Hepatocyte (in vitro differentiated cells): ENCODE measurements at regions not wholly inside any gene's neighbourhood (a gene's known extent, or its start where the extent isn't known, plus 50 kb on each side); places are given as distances from the start of the nearest gene placed in this dataset.

Experiments
- DNase-seq: peaks from one replicate; pipeline ENCODE4 v3.0.0-alpha.2; 2016; ENCODE audit warnings: low spot score
- H2AFZ ChIP-seq: fragments of 200-600 bp; sonication (generic); 2 replicates; pipeline ENCODE4 v1.6.0; 2016; ENCODE audit warnings: antibody characterized with exemption, mild to moderate bottlenecking
- H3K27ac ChIP-seq: fragments of 200-600 bp; sonication (generic); 2 replicates; pipeline ENCODE4 v1.5.1; 2016; ENCODE audit warnings: mild to moderate bottlenecking
- H3K27me3 ChIP-seq: fragments of 200-600 bp; sonication (generic); 2 replicates; pipeline ENCODE4 v1.6.1; 2016
- H3K36me3 ChIP-seq: fragments of 200-600 bp; sonication (generic); replicated peaks from 2 replicates; pipeline ENCODE4 v1.5.1; 2016; ENCODE audit warnings: low read depth; ENCODE audit not compliant: insufficient read depth
- H3K4me1 ChIP-seq: fragments of 200-600 bp; sonication (generic); 2 replicates; pipeline ENCODE4 v1.5.1; 2016; ENCODE audit warnings: mild to moderate bottlenecking, moderate library complexity; ENCODE audit not compliant: insufficient read depth
- H3K4me2 ChIP-seq: fragments of 200-600 bp; sonication (generic); 2 replicates; pipeline ENCODE4 v1.6.0; 2016
- H3K4me3 ChIP-seq: fragments of 200-600 bp; sonication (generic); 2 replicates; pipeline ENCODE4 v1.5.1; 2016; ENCODE audit warnings: mild to moderate bottlenecking
- H3K79me2 ChIP-seq: fragments of 200-600 bp; sonication (generic); 2 replicates; pipeline ENCODE4 v1.6.0; 2017; ENCODE audit warnings: mild to moderate bottlenecking
- H3K9me2 ChIP-seq: fragments of 200-600 bp; sonication (generic); replicated peaks from 2 replicates; pipeline ENCODE4 v1.6.0; 2017; ENCODE audit warnings: mild to moderate bottlenecking; ENCODE audit not compliant: insufficient read depth
- H3K9me3 ChIP-seq: fragments of 200-600 bp; sonication (generic); 2 replicates; pipeline ENCODE4 v1.5.1; 2016; ENCODE audit warnings: low read depth, mild to moderate bottlenecking
- H4K20me1 ChIP-seq: fragments of 200-600 bp; sonication (generic); 2 replicates; pipeline ENCODE4 v1.6.0; 2016; ENCODE audit warnings: mild to moderate bottlenecking; ENCODE audit not compliant: insufficient read depth, poor library complexity, severe bottlenecking
- CTCF ChIP-seq: fragments of 200-600 bp; sonication (generic); IDR thresholded peaks from 2 replicates; pipeline ENCODE4 v1.5.1; 2016; ENCODE audit warnings: antibody characterized with exemption, mild to moderate bottlenecking; ENCODE audit not compliant: poor library complexity
- EZH2 ChIP-seq: fragments of 200-600 bp; sonication (generic); IDR thresholded peaks from 2 replicates; pipeline ENCODE4 v1.6.1; 2016; ENCODE audit warnings: antibody characterized with exemption, mild to moderate bottlenecking, borderline replicate concordance
- EZH2phosphoT487 ChIP-seq: fragments of 200-600 bp; sonication (generic); IDR thresholded peaks from one replicate; pipeline ENCODE4 v1.6.1; 2018; ENCODE audit warnings: antibody characterized with exemption, mild to moderate bottlenecking, low read depth, moderate library complexity; ENCODE audit not compliant: unreplicated experiment, severe bottlenecking
- WGBS: methylation state at CpG from one replicate; pipeline ENCODE4 v1.1.6; 2016; ENCODE audit warnings: low lambda C conversion rate; ENCODE audit errors: missing lambda C conversion rate; 5-methylcytosine and 5-hydroxymethylcytosine counted together

GRCh38 chr5:3845230-3845629, 249.6 kb downstream of the IRX1 start:
- Histone ChIP-seq H3K36me3 (no peaks in the 10 kb centered on the region), H3K9me2 (no peaks in the 10 kb centered on the region), H3K79me2 (no peaks in the 10 kb centered on the region), H3K4me1 (no peaks in the 10 kb centered on the region), H4K20me1 (no peaks in the 10 kb centered on the region), H2AFZ (no peak overlapping the region), H3K27ac (no peak overlapping the region), H3K4me3 (no peak overlapping the region), H3K4me2 (no peak overlapping the region), H3K27me3 (no peaks in the 10 kb centered on the region), H3K9me3 (no peaks in the 10 kb centered on the region)
- WGBS, result 47% methylated on average over 5 of the region's 5 CpGs
- TF ChIP-seq EZH2, result no peak
- no peak for TF ChIP-seq CTCF
- no peak for TF ChIP-seq EZH2phosphoT487
- no peak for DNase-seq

- 76% methylated on average over 12 of the region's 13 CpGs for WGBS
These were observed 256.7 kb downstream of the IRX1 start for GRCh38 chr5:3852161-3852916.

GRCh38 chr5:3853362-3853761, 257.7 kb downstream of the IRX1 start:
- no peaks in the 10 kb centered on the region for H3K9me2 ChIP-seq
- H2AFZ ChIP-seq, result no peak overlapping the region
- 87% methylated on average over 11 of the region's 11 CpGs for WGBS
- no peaks in the 10 kb centered on the region for H3K79me2 ChIP-seq
- no peaks in the 10 kb centered on the region for H3K36me3 ChIP-seq
- no peak overlapping the region for H3K4me2 ChIP-seq
- no peak for DNase-seq
- H3K27ac ChIP-seq, result no peak overlapping the region
- no peak overlapping the region for H3K4me3 ChIP-seq
- no peaks in the 10 kb centered on the region for H3K27me3 ChIP-seq
- H3K9me3 ChIP-seq, result no peaks in the 10 kb centered on the region
- no peaks in the 10 kb centered on the region for H3K4me1 ChIP-seq
- H4K20me1 ChIP-seq, result no peaks in the 10 kb centered on the region
- TF ChIP-seq CTCF, result no peak

More at GRCh38 chr5:3852161-3852916, 256.7 kb downstream of the IRX1 start:
- TF ChIP-seq EZH2 (no peak), CTCF (no peak), EZH2phosphoT487 (no peak)
- H3K79me2 ChIP-seq, result no peaks in the 10 kb centered on the region
- H3K27me3 ChIP-seq, result no peaks in the 10 kb centered on the region
- H4K20me1 ChIP-seq, result no peaks in the 10 kb centered on the region
- H3K4me3 ChIP-seq, result no peak overlapping the region
- H3K4me1 ChIP-seq, result no peaks in the 10 kb centered on the region
- no peak overlapping the region for H3K27ac ChIP-seq
- H3K4me2 ChIP-seq, result no peak overlapping the region
- no peaks in the 10 kb centered on the region for H3K9me2 ChIP-seq
- H3K9me3 ChIP-seq, result no peaks in the 10 kb centered on the region
- no peak for DNase-seq
- no peaks in the 10 kb centered on the region for H3K36me3 ChIP-seq
- no peak overlapping the region for H2AFZ ChIP-seq
